Esophagus squamous epithelium (tissue), 4 donors: ENCODE measurements at regions not wholly inside any gene's neighbourhood (a gene's known extent, or its start where the extent isn't known, plus 50 kb on each side); places are given as distances from the start of the nearest gene placed in this dataset.

Experiments
- POLR2A ChIP-seq, 4 donors: fragments of 450-650 bp; IDR thresholded peaks; one replicate each; pipeline ENCODE4 v1.6.1; 2017; ENCODE audit warnings: antibody characterized with exemption in 4 of 4, mild to moderate bottlenecking in 4 of 4, moderate library complexity in 3 of 4
- TF ChIP-seq, protein P1 (sequence below), 6 experiments: fragments of 450-650 bp in 4 of 6; fragments of 200-600 bp in 2 of 6; sonication (generic) in 2 of 6; IDR thresholded peaks; one replicate each; pipeline ENCODE4 v1.5.1; 2016 to 2019; ENCODE audit warnings: antibody characterized with exemption in 6 of 6, mild to moderate bottlenecking in 4 of 6, moderate library complexity in 4 of 6

DNA sequence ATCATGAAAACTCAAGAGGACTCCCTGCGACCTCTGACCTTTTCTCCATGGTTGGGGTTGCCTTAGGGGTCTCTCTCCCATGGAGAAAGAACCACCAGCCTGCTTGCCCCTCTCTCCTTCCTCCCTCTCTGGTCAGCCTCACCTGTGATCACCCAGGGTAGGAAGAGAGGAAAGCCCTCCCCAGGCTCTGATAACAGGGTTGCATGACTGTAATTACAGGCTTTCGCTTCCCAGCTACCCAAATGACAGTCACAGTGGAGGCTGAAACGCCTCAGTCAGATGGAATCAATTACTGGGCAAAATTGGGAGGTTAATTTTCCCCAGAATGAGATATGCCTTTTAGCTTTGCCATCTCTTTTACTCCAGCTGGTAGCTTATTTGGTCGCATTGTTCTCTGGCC, 265.8 kb upstream of the SOX9 start:
- TF ChIP-seq, protein P1, sequence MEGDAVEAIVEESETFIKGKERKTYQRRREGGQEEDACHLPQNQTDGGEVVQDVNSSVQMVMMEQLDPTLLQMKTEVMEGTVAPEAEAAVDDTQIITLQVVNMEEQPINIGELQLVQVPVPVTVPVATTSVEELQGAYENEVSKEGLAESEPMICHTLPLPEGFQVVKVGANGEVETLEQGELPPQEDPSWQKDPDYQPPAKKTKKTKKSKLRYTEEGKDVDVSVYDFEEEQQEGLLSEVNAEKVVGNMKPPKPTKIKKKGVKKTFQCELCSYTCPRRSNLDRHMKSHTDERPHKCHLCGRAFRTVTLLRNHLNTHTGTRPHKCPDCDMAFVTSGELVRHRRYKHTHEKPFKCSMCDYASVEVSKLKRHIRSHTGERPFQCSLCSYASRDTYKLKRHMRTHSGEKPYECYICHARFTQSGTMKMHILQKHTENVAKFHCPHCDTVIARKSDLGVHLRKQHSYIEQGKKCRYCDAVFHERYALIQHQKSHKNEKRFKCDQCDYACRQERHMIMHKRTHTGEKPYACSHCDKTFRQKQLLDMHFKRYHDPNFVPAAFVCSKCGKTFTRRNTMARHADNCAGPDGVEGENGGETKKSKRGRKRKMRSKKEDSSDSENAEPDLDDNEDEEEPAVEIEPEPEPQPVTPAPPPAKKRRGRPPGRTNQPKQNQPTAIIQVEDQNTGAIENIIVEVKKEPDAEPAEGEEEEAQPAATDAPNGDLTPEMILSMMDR (IDR thresholded peaks at IDR 0.05) = no peak
- no peak for TF ChIP-seq POLR2A (IDR thresholded peaks at IDR 0.05)
